Natural killer cell (primary cell): ENCODE measurements at regions not wholly inside any gene's neighbourhood (a gene's known extent, or its start where the extent isn't known, plus 50 kb on each side); places are given as distances from the start of the nearest gene placed in this dataset.

ENCODE experiments used
- ATAC-seq, 3 donors: fragments of 150-1000 bp in 2 of 3; fragments of 200-7000 bp in 1 of 3; cut with Tn5 transposase; 1 replicate in 1 of 3; 2 replicates in 2 of 3; pipeline ENCODE4 v1.10.0; 2021; ENCODE audit warnings: mild to moderate bottlenecking in 2 of 3, moderate library complexity in 2 of 3
- DNase-seq, 2 donors: peaks; one replicate each; pipeline versions ENCODE4 v3.0.0 to v3.0.0-alpha.2; 2013 to 2021; ENCODE audit warnings: mixed read lengths in 1 of 2
- H3K27ac ChIP-seq: one replicate; pipeline ENCODE4 v1.5.1; 2013; ENCODE audit warnings: mild to moderate bottlenecking, low read length
- H3K27me3 ChIP-seq: one replicate; pipeline ENCODE4 v1.6.1; 2013; ENCODE audit warnings: low read length; ENCODE audit not compliant: control insufficient read depth, insufficient read depth
- H3K36me3 ChIP-seq: one replicate; pipeline ENCODE4 v1.6.1; 2013; ENCODE audit warnings: low read length; ENCODE audit not compliant: control insufficient read depth, insufficient read depth
- H3K4me1 ChIP-seq: one replicate; pipeline ENCODE4 v1.6.1; 2013; ENCODE audit warnings: low read length; ENCODE audit not compliant: control insufficient read depth, insufficient read depth
- H3K4me3 ChIP-seq: one replicate; pipeline ENCODE4 v1.5.1; 2013; ENCODE audit warnings: low read length
- H3K9me3 ChIP-seq: one replicate; pipeline ENCODE4 v1.6.1; 2013; ENCODE audit warnings: low read length; ENCODE audit not compliant: control insufficient read depth, insufficient read depth
- H3K27ac Mint-ChIP-seq, 2 donors: one replicate each; pipeline ENCODE4 v1.8.0; 2022; ENCODE audit warnings: mild to moderate bottlenecking in 2 of 2, mixed read lengths in 2 of 2, moderate library complexity in 1 of 2
- H3K27me3 Mint-ChIP-seq, 2 donors: one replicate each; pipeline ENCODE4 v1.8.0; 2022; ENCODE audit warnings: low read depth in 2 of 2, mixed read lengths in 2 of 2
- H3K36me3 Mint-ChIP-seq: one replicate; pipeline ENCODE4 v1.8.0; 2022; ENCODE audit warnings: mixed read lengths
- H3K4me1 Mint-ChIP-seq, 2 donors: one replicate each; pipeline ENCODE4 v1.8.0; 2022; ENCODE audit warnings: mixed read lengths in 2 of 2
- H3K4me3 Mint-ChIP-seq: one replicate; pipeline ENCODE4 v1.8.0; 2022; ENCODE audit warnings: mild to moderate bottlenecking, moderate library complexity, mixed read lengths
- H3K9me3 Mint-ChIP-seq, 2 donors: one replicate each; pipeline ENCODE4 v1.8.0; 2022; ENCODE audit warnings: mixed read lengths in 2 of 2
- WGBS: methylation state at CpG from one replicate; pipeline ENCODE4 v1.1.7; 2013; ENCODE audit warnings: missing lambda C conversion rate; ENCODE audit not compliant: insufficient coverage; 5-methylcytosine and 5-hydroxymethylcytosine counted together
- intact Hi-C: fragments of 100-400 bp; cut with micrococcal nuclease; formaldehyde crosslinking; loops from one replicate; pipeline ENCODE4 v1.14.2; 2022
- TF ChIP-seq, protein P1 (sequence below): fragments of 200-600 bp; IDR thresholded peaks from one replicate; pipeline ENCODE4 v1.8.0; 2022; ENCODE audit warnings: antibody characterized with exemption

DNA sequence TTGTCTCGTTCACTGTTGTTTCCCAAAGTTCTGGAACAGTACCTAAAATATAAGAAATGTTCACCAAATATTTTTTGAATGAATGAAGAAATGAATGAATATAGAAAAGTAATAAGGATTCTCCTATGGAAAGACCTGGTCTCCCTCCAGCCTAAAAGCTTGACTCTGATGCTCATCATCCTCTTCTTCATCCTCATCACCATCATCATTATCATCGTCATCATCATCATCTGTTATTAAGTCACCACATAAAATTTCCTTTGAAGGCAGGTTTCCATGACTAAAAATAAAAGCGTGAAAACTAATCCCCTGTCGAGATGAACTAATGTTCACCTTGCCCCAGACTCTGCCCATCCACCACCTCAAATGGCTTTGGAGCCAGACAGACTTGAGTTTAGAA is 181.4 kb upstream of the PRNP start:
- Mint-ChIP-seq H3K27ac (no peak overlapping the region), H3K4me1 (no peaks in the 10 kb centered on the region), H3K27me3 (peaks cover 15 to 37% of the 10 kb centered on the region in 2 donors), H3K4me3 (no peak overlapping the region), H3K9me3 (peaks cover 0 to 2% of the 10 kb centered on the region in 2 donors), H3K36me3 (no peaks in the 10 kb centered on the region)
- DNase-seq (no peak), ATAC-seq (no peak)
- Histone ChIP-seq H3K9me3 (no peaks in the 10 kb centered on the region), H3K27ac (no peak overlapping the region), H3K27me3 (no peaks in the 10 kb centered on the region), H3K4me3 (no peak overlapping the region), H3K36me3 (no peaks in the 10 kb centered on the region), H3K4me1 (no peaks in the 10 kb centered on the region)
- TF ChIP-seq, protein P1, sequence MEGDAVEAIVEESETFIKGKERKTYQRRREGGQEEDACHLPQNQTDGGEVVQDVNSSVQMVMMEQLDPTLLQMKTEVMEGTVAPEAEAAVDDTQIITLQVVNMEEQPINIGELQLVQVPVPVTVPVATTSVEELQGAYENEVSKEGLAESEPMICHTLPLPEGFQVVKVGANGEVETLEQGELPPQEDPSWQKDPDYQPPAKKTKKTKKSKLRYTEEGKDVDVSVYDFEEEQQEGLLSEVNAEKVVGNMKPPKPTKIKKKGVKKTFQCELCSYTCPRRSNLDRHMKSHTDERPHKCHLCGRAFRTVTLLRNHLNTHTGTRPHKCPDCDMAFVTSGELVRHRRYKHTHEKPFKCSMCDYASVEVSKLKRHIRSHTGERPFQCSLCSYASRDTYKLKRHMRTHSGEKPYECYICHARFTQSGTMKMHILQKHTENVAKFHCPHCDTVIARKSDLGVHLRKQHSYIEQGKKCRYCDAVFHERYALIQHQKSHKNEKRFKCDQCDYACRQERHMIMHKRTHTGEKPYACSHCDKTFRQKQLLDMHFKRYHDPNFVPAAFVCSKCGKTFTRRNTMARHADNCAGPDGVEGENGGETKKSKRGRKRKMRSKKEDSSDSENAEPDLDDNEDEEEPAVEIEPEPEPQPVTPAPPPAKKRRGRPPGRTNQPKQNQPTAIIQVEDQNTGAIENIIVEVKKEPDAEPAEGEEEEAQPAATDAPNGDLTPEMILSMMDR, result no peak
- WGBS, result 93% methylated on average over 3 of the region's 4 CpGs
- intact Hi-C loops, result no loop called here

DNA sequence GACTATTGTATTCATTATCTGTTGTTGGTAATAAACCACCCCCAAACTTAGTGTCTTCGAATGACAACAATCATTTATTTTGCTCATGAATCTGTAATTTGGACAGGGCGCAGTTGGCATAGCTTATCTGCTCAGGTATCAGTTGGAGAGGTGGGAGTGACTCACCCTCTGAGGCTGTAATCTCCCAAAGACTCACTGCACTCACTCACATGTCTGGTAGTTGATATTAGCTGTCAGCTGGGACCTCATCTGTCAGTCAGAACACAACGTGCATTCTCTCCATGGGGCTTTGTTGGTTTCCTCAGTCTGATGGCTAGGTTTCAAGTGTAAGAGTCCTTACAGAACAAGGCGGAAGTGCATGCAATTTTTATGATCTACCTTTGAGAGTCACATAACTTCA is 183.5 kb upstream of the PRNP start:
- H3K36me3 Mint-ChIP-seq, result no peaks in the 10 kb centered on the region
- no peak overlapping the region for H3K4me3 Mint-ChIP-seq
- Histone ChIP-seq H3K27ac (no peak overlapping the region), H3K27me3 (no peaks in the 10 kb centered on the region), H3K9me3 (no peaks in the 10 kb centered on the region), H3K4me1 (no peaks in the 10 kb centered on the region), H3K4me3 (no peak overlapping the region), H3K36me3 (no peaks in the 10 kb centered on the region)
- peaks cover 21 to 51% of the 10 kb centered on the region in 2 donors for H3K27me3 Mint-ChIP-seq
- H3K9me3 Mint-ChIP-seq, result peaks cover 0 to 2% of the 10 kb centered on the region in 2 donors
- no peak overlapping the region for H3K27ac Mint-ChIP-seq
- WGBS, result 60% methylated on average over 3 of the region's 4 CpGs
- TF ChIP-seq, protein P1, result no peak
- ATAC-seq (no peak), DNase-seq (no peak)
- intact Hi-C loops, result no loop called here
- H3K4me1 Mint-ChIP-seq, result no peaks in the 10 kb centered on the region

DNA sequence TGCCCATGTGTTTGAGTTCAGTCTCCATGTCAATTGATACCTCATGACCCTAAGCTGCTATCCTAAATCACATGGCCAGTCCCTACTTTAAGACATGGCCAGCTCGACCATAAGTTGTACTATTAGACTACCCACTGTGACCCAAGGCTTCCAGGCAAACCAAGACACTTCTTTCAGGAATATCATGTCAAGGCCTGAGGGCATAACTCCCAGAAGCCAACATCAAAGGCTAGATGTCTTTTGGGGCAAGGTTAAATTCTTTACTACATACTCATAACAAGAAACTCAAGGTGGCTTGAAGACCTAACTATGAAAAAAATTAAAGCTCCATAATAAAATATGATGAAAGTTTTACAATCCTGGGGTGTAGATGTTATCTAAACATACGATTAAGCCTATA is 192.9 kb upstream of the PRNP start:
- Mint-ChIP-seq H3K36me3 (no peaks in the 10 kb centered on the region), H3K27me3 (peaks cover 16 to 21% of the 10 kb centered on the region in 2 donors), H3K4me3 (no peak overlapping the region), H3K27ac (no peak overlapping the region), H3K4me1 (no peaks in the 10 kb centered on the region), H3K9me3 (no peaks in the 10 kb centered on the region)
- intact Hi-C loops, result no loop called here
- 47% methylated on average over 1 of the region's 2 CpGs for WGBS
- Histone ChIP-seq H3K36me3 (no peaks in the 10 kb centered on the region), H3K27me3 (no peaks in the 10 kb centered on the region), H3K4me1 (no peaks in the 10 kb centered on the region), H3K4me3 (no peak overlapping the region), H3K9me3 (no peaks in the 10 kb centered on the region), H3K27ac (no peak overlapping the region)
- ATAC-seq, result no peak
- TF ChIP-seq, protein P1, result no peak
- no peak for DNase-seq

DNA sequence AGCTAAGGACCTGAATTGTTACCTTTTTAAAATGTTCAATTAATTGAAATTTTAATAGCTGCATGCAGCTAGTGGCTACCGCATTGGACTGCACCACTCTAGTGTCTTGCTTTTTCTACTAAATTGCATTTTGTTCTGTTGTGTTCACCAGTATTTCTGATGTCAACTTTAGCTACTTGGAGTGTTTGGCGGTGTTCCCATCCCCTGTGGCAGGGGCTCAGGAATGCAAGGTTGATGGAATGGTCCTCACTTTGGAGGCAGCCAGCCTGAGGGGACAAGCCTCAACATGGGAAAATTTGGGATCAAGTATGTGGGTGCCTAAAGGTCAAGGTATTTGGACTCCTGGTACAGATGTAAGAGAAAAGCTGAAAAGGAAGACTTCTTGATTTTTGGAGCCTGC is 194.6 kb upstream of the PRNP start:
- Histone ChIP-seq H3K36me3 (no peaks in the 10 kb centered on the region), H3K4me1 (no peaks in the 10 kb centered on the region), H3K27ac (no peak overlapping the region), H3K4me3 (no peak overlapping the region), H3K27me3 (no peaks in the 10 kb centered on the region), H3K9me3 (no peaks in the 10 kb centered on the region)
- ATAC-seq (no peak), DNase-seq (no peak)
- intact Hi-C loops, result no loop called here
- Mint-ChIP-seq H3K36me3 (no peaks in the 10 kb centered on the region), H3K27me3 (peaks cover 13 to 15% of the 10 kb centered on the region in 2 donors), H3K27ac (no peak overlapping the region), H3K4me3 (no peak overlapping the region), H3K4me1 (no peaks in the 10 kb centered on the region), H3K9me3 (no peaks in the 10 kb centered on the region)
- TF ChIP-seq, protein P1, result no peak
- WGBS, result 92% methylated on average over 2 of the region's 2 CpGs
